ENCODE measurements at regions not wholly inside any gene's neighbourhood (a gene's known extent, or its start where the extent isn't known, plus 50 kb on each side); places are given as distances from the start of the nearest gene placed in this dataset.

- Histone ChIP-seq H3K4me1 (no peaks in the 10 kb centered on the region), H3K27ac (no peak overlapping the region), H3K36me3 (no peaks in the 10 kb centered on the region), H3K4me3 (no peak overlapping the region), H3K27me3 (no peaks in the 10 kb centered on the region), H3K9me3 (no peaks in the 10 kb centered on the region)
- no peak for DNase-seq
- intact Hi-C loops (cut with DNase I; ENCODE audit: low total_unique reads) = no loop called here
- TF ChIP-seq CTCF (IDR thresholded peaks at IDR 0.05) (no peak), POLR2A (IDR thresholded peaks at IDR 0.05) (no peak)
These were observed 147.8 kb upstream of the EPHA7 start for GRCh38 chr6:93567164-93567563.

- intact Hi-C loops (cut with DNase I; ENCODE audit: low total_unique reads) = no loop called here
- H3K4me3 ChIP-seq = no peak overlapping the region
- TF ChIP-seq POLR2A (IDR thresholded peaks at IDR 0.05) = no peak
- no peak for TF ChIP-seq CTCF (IDR thresholded peaks at IDR 0.05)
- H3K36me3 ChIP-seq = no peaks in the 10 kb centered on the region
- no peaks in the 10 kb centered on the region for H3K9me3 ChIP-seq
- H3K27ac ChIP-seq = no peak overlapping the region
- no peaks in the 10 kb centered on the region for H3K27me3 ChIP-seq
- no peak for DNase-seq
- no peaks in the 10 kb centered on the region for H3K4me1 ChIP-seq
These were observed 146.9 kb upstream of the EPHA7 start for GRCh38 chr6:93566285-93566684.

GRCh38 chr6:93562582-93562981 lies 143.2 kb upstream of the EPHA7 start:
- TF ChIP-seq CTCF (IDR thresholded peaks at IDR 0.05) (no peak), POLR2A (IDR thresholded peaks at IDR 0.05) (no peak)
- no peaks in the 10 kb centered on the region for H3K4me1 ChIP-seq
- no peak overlapping the region for H3K27ac ChIP-seq

GRCh38 chr6:93555292-93555691 lies 135.9 kb upstream of the EPHA7 start:
- TF ChIP-seq POLR2A (IDR thresholded peaks at IDR 0.05) = no peak
- TF ChIP-seq CTCF (IDR thresholded peaks at IDR 0.05) = no peak
- Histone ChIP-seq H3K27ac (no peak overlapping the region), H3K9me3 (no peaks in the 10 kb centered on the region), H3K36me3 (no peaks in the 10 kb centered on the region), H3K4me3 (no peak overlapping the region), H3K27me3 (no peaks in the 10 kb centered on the region), H3K4me1 (no peaks in the 10 kb centered on the region)
- intact Hi-C loops (cut with DNase I; ENCODE audit: low total_unique reads) = no loop called here
- no peak for DNase-seq

More at GRCh38 chr6:93562582-93562981, 143.2 kb upstream of the EPHA7 start:
- H3K36me3 ChIP-seq = no peaks in the 10 kb centered on the region
- H3K27me3 ChIP-seq = no peaks in the 10 kb centered on the region
- intact Hi-C loops (cut with DNase I; ENCODE audit: low total_unique reads) = no loop called here
- H3K9me3 ChIP-seq = no peaks in the 10 kb centered on the region
- no peak overlapping the region for H3K4me3 ChIP-seq
- no peak for DNase-seq

GRCh38 chr6:93554018-93554417 lies 134.7 kb upstream of the EPHA7 start:
- no peak for DNase-seq
- TF ChIP-seq POLR2A (IDR thresholded peaks at IDR 0.05) = no peak
- no peak for TF ChIP-seq CTCF (IDR thresholded peaks at IDR 0.05)
- intact Hi-C loops (cut with DNase I; ENCODE audit: low total_unique reads) = no loop called here

More at GRCh38 chr6:93554018-93554417, 134.7 kb upstream of the EPHA7 start:
- Histone ChIP-seq H3K4me3 (no peak overlapping the region), H3K4me1 (no peaks in the 10 kb centered on the region), H3K9me3 (no peaks in the 10 kb centered on the region), H3K36me3 (no peaks in the 10 kb centered on the region), H3K27me3 (no peaks in the 10 kb centered on the region), H3K27ac (no peak overlapping the region)
